AG04450 (cell line): ENCODE measurements at regions not wholly inside any gene's neighbourhood (a gene's known extent, or its start where the extent isn't known, plus 50 kb on each side); places are given as distances from the start of the nearest gene placed in this dataset.

Source experiments
- CTCF ChIA-PET: fragments of 300-600, 350-600 bp; formaldehyde crosslinking; extraction: SDS; loops from one replicate; lab custom pipeline; 2022; ENCODE audit warnings: antibody characterized with exemption, inconsistent platforms; lab: Charles Lee
- POLR2A ChIA-PET: fragments of 350-600 bp; formaldehyde crosslinking; extraction: SDS; loops from one replicate; lab custom pipeline; 2021; ENCODE audit warnings: antibody characterized with exemption, inconsistent platforms; lab: Yijun Ruan, JAX
- DNase-seq: peaks from one replicate; pipeline ENCODE4 v3.0.0-alpha.2; 2011; ENCODE audit warnings: low read depth, low spot score
- H3K27ac ChIP-seq: one replicate; pipeline ENCODE4 v1.5.1; 2012; ENCODE audit warnings: low read depth, low read length, control low read depth
- H3K27me3 ChIP-seq: one replicate; pipeline ENCODE4 v1.6.0; 2012; ENCODE audit warnings: low read length; ENCODE audit not compliant: control insufficient read depth, insufficient read depth
- H3K4me3 ChIP-seq: 2 replicates; pipeline ENCODE4 v1.5.1; 2011; ENCODE audit warnings: mild to moderate bottlenecking, low read depth, low read length, control low read depth
- H3K9me3 ChIP-seq: 2 replicates; pipeline ENCODE4 v1.5.1; 2012; ENCODE audit warnings: low read length; ENCODE audit not compliant: control insufficient read depth, insufficient read depth
- CTCF ChIP-seq: IDR thresholded peaks from 2 replicates; pipeline ENCODE4 v1.5.1; 2011; ENCODE audit warnings: low read depth, low read length, control low read depth, inconsistent platforms

GRCh38 chr21:32162727-32163320, 116.0 kb downstream of the MIS18A start:
- no peak for TF ChIP-seq CTCF
- Histone ChIP-seq H3K4me3 (no peak overlapping the region), H3K27me3 (no peaks in the 10 kb centered on the region), H3K9me3 (no peaks in the 10 kb centered on the region), H3K27ac (no peak overlapping the region)
- CTCF ChIA-PET, result no interaction called here
- POLR2A ChIA-PET, result no interaction called here
- DNase-seq, result no peak

GRCh38 chr21:32155226-32155625, 123.6 kb downstream of the MIS18A start:
- Histone ChIP-seq H3K27me3 (no peaks in the 10 kb centered on the region), H3K4me3 (no peak overlapping the region), H3K9me3 (no peaks in the 10 kb centered on the region), H3K27ac (no peak overlapping the region)
- DNase-seq, result no peak
- ChIA-PET CTCF (no interaction called here), POLR2A (no interaction called here)
- no peak for TF ChIP-seq CTCF

GRCh38 chr21:32147041-32147440, 131.8 kb downstream of the MIS18A start:
- H3K27ac ChIP-seq, result no peak overlapping the region

DNA sequence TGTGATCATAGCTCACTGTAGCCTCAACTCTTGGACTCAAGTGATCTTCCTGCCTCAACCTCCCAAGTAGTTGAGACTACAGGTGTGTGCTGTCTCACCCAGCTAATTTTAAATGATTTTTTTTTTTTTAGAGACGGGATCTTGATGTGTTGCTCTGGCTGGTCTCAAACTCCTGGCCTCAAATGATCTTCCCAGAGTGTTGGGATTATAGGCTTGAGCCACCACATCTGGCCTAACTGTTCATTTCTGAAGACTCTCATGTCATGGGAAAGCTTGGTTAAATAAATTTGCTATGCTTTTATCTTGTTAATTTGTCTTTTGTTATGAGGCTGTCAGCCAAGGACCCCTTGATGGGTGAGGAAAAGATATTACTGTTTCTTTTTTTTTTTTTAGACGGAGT, 134.0 kb downstream of the MIS18A start:
- ChIA-PET POLR2A (no interaction called here), CTCF (no interaction called here)
- Histone ChIP-seq H3K4me3 (no peak overlapping the region), H3K27me3 (no peaks in the 10 kb centered on the region), H3K9me3 (no peaks in the 10 kb centered on the region), H3K27ac (no peak overlapping the region)
- DNase-seq, result no peak
- no peak for TF ChIP-seq CTCF

More at GRCh38 chr21:32147041-32147440, 131.8 kb downstream of the MIS18A start:
- POLR2A ChIA-PET, result no interaction called here
- TF ChIP-seq CTCF, result no peak
- CTCF ChIA-PET, result interaction anchor here (0.7 kb wide), 1 partner anchor 536 kb away, joined by 4 read pairs; no protein-coding TSS in a partner anchor
- no peaks in the 10 kb centered on the region for H3K27me3 ChIP-seq
- DNase-seq, result no peak
- no peak overlapping the region for H3K4me3 ChIP-seq
- no peaks in the 10 kb centered on the region for H3K9me3 ChIP-seq

DNA sequence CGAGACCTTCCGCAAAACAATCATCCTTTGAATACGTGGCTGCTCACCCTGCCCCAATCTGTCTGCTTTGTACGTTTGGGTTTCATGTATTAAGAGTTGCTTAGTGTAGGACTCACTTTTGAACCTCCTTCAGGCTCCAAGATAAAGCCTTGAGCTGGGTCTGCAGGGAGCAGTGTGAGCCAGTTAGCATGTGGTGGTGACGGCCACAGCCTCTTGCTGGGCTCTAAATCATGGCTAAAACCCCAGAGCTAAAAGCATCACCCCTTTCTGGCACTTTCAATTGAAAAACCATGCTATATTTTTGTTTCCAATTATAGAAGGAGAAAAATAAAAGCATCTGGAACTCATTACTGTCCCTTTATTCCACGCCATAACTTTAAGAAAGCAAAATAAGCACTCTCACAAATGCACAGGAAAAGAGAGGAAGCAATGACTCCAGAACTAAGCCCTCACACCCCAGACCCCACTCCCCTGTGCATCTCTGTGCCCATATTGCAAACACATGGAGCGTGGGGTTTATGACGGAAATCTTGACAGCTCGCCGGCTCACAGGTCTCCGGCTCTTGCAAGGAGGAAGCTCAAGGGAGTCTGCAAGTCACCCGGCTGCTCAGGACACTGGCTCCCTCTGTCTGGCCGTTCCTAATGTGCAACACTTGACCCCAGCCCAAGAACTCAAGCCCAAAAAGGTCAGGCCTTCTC, 135.5 kb downstream of the MIS18A start:
- no peaks in the 10 kb centered on the region for H3K9me3 ChIP-seq
- H3K27me3 ChIP-seq, result no peaks in the 10 kb centered on the region
- CTCF ChIA-PET, result no interaction called here
- H3K4me3 ChIP-seq, result no peak overlapping the region
- no peak overlapping the region for H3K27ac ChIP-seq
- POLR2A ChIA-PET, result no interaction called here
- DNase-seq, result no peak
- no peak for TF ChIP-seq CTCF
